Pulmonary artery endothelial cell (primary cell): ENCODE measurements at regions not wholly inside any gene's neighbourhood (a gene's known extent, or its start where the extent isn't known, plus 50 kb on each side); places are given as distances from the start of the nearest gene placed in this dataset.
A peak's percentile ranks its signal among the peaks of the same experiment; 100 is the strongest.

Experiments used
- DNase-seq: peaks from one replicate; pipeline ENCODE4 v3.0.0-alpha.2; 2011; ENCODE audit warnings: low read depth, low spot score

DNA sequence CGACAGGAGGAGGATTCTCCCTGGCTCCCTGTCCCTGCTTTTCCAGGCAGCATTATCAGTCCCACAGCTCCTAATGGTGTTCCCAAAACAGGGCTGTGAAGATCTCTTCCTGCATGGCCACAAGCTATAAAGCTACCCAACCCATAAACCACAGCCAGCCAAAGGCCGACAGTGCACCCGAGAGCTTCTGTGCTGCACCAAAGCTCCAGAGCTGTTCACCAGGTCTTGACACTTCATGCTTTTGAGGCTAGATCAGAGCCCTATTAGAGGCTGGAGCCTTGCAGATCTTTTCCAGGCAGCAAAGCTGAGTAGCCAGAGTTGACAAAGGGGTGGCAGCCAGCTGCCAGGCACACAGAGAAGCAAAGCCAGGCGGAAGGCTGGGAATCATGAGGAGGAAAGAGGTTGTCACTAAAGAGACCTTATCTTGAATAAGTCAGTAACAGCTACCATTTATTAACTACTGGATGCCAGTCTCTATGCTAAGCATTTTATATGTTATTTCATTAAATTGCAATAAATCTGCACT lies 180.4 kb downstream of the KATNAL1 start:
- no peak for DNase-seq

DNA sequence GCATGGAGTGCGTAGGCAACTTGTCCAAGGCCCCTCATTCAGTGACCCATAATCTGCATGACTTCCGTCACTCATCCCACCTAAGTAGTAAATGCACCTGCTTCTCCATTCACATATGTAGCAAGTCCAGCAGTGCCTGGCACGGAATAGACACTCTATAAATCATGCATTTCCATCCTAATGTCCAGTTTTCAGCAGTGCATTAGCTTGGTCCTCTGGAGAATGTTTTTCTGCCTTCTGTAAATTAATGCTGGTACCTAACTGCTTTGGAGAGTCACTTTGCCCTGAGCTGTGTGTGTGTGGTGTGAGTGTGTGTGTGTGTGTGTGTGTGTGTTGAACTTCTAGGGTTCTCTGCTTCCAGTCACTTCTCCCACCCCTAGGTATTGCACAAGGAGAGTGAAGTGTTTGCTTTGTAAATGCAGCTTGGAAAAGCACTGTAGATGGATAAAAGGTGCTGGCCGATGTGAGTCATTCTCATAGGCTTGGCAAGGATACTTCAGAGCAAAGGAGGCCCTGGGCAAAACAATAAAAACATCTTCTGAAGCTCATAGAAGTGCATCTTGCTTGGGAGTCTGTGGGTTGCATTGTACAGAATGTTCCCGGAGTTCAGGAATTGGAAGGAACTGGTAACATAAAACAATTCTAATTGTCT lies 181.8 kb downstream of the KATNAL1 start:
- DNase-seq = no peak

- DNase-seq = no peak
Observed at GRCh38 chr13:30124131-30124768, 183.1 kb downstream of the KATNAL1 start.

- no peak for DNase-seq
Observed at GRCh38 chr13:30123575-30123974, 183.8 kb downstream of the KATNAL1 start.

GRCh38 chr13:30121666-30122065 lies 185.7 kb downstream of the KATNAL1 start:
- DNase-seq = no peak

DNA sequence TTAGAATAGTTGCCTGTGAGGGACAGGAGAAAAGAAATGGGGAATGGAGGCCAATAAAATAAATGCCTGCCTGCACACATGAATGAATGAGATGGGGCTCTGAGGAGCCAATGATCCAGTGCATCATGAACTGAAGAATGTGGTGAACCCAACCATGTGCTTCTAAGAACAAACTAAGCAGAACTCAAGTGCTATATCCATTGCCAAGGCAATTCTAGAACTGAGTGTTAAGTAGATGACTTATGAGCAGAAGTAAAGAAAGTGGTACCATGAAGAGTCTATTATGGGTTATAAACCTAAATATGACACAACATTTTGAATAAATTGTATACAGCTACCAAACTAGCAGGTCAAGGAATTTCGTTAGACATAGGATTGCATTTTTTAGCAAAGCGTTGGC lies 186.1 kb downstream of the KATNAL1 start:
- DNase-seq = no peak

- no peak for DNase-seq
Observed at GRCh38 chr13:30120133-30120822, 187.1 kb downstream of the KATNAL1 start.

- no peak for DNase-seq
Observed at GRCh38 chr13:30119476-30119875, 187.9 kb downstream of the KATNAL1 start.

DNA sequence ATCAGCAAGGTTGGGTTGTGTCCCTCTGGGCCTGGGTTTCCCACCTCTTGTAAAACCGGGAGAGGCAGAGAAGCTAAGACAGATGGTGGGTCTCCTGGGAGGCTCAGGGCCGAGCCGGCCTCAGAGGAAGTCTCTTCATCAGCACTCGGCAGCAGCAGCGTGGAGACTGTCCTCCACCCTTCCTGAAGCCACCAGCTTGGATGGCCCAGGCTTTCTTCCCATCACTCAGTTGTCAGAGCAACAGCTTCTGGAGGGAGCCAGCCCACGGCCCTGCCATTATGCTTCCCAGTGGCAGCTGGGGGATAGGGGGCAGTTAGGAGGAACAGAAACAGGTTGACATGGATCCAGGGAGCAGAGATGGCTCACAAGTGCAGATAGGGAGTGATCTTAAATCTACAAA lies 191.0 kb downstream of the KATNAL1 start:
- no peak for DNase-seq

DNA sequence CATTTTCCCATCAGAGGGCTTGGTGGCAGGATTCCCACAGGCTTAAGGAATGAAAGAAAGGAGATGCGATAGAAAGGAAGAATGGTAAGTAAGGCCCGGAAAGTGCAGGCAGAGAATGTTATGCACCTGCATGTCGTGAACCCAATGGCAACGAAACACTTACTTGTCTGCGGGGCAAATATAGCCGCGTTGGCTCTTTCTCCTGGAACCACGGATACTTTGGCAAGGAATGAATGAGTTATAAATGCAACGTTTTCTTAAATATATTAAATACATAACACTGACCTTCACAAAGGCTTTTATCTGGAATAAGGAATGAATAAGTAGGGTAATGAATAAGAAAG lies 192.1 kb downstream of the KATNAL1 start:
- no peak for DNase-seq

DNA sequence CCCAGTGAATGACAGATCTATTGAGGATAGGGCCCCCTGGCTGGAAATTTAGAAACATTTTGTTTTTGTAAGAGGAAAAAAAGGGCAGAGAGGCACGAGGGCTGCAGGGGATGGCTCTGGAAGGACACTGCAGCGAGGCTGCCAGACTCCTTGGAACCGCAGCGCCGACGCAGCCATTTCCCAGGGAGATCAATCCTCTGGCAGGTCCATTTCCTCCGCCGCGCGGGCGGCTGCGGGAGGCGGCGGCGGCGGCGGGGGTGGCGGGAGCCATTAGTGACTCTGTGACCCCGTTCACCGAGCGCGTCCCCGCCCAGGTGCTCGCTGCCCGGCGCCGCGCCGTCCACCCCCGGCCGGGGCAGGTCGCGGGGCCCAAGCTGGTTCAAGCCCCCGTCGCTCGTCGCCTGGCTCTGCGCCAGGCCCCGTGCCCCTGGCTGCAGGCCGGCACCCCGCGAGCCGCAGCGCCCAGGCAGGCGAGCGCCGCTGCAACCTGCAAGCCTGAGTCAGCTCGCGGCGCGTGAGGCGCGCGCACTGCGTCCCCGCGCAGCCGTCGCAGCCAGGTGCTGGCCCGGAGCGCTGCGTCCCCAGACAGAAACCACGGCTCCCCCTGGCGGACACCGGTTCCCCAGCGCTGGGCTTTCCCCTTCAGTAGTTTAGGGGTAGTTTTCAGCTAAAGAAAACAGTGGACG lies 192.6 kb downstream of the KATNAL1 start:
- peak; percentile 22 for DNase-seq

GRCh38 chr13:30113983-30114570 lies 193.3 kb downstream of the KATNAL1 start:
- no peak for DNase-seq

- DNase-seq = no peak
Observed at GRCh38 chr13:30113551-30113950, 193.8 kb downstream of the KATNAL1 start.

GRCh38 chr13:30112602-30113435 lies 194.5 kb downstream of the KATNAL1 start:
- peak; percentile 43 for DNase-seq

DNA sequence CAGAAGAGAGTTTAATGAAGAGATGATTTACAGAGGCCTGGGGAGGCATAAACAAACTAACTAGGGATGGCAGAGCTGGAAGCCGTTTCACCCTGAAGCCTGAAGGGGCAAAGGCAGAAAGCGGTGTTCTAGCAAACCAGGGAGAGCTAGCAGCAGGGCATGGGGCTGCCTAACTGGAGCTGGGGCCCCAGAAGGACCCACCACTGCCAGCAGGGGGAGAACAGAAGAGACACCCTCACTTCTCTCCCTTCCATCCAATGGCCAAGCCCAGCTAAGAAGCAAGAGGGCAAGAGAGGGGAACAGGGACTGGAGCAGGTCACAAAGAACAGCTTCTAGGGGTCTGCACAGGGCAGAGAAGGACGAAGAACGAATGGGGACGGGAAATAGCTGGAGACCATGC lies 195.5 kb downstream of the KATNAL1 start:
- no peak for DNase-seq

GRCh38 chr13:30110301-30111070 lies 196.9 kb downstream of the KATNAL1 start:
- no peak for DNase-seq

- DNase-seq = no peak
Observed at GRCh38 chr13:30109471-30110135, 197.7 kb downstream of the KATNAL1 start.

DNA sequence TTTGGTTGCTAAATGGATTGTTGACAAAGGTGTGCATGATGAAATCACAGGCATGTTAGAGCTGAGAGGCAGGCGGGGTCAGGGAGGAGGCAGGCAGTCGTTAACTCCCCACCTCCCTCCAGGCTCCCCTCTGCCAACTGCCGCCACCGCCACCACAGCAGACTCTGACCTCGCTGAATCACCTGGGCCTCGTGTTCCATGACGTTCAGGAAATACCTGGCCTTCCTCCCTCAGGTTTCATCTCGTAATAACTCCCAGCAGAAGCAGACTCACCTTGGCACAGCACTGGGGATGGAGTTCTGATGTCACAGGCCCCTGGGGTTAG lies 198.5 kb downstream of the KATNAL1 start:
- no peak for DNase-seq

GRCh38 chr13:30108216-30108912 lies 199.0 kb downstream of the KATNAL1 start:
- DNase-seq = no peak
